ENCODE measurements at regions not wholly inside any gene's neighbourhood (a gene's known extent, or its start where the extent isn't known, plus 50 kb on each side); places are given as distances from the start of the nearest gene placed in this dataset.

DNA sequence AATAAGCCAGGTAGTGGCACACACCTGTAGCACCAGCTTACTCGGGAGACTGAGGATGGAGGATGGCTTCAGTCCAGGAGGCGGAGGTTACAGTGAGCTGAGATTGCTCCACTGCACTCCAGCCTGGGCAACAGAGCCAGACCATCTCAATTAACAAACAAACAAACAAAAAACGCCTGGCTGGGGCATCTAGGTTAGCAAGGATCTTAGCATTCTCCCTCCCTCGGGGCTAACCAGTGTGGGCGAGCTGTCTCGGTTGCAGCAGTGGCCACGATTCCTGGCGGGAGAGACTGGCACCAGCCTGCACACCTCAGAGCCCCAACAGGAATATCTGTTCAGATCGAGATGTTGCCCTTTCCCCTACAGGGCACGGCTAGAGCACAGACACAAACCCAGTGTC, 91.3 kb upstream of the KCTD7 start:
- Histone ChIP-seq H3K79me2 (replicated peaks; ENCODE audit: insufficient read depth) (no peaks in the 10 kb centered on the region), H3K4me3 (no peak overlapping the region), H3K27me3 (ENCODE audit: insufficient read depth) (no peaks in the 10 kb centered on the region), H2AFZ (no peak overlapping the region), H3K27ac (ENCODE audit: low read depth) (no peak overlapping the region), H3K4me1 (ENCODE audit: insufficient read depth) (no peaks in the 10 kb centered on the region), H3F3A (replicated peaks; ENCODE audit: low read depth) (0 out of 2 replicates have a peak, but pooled peaks cover 4% of the 10 kb centered on the region), H3K9me2 (ENCODE audit: insufficient read depth) (no peaks in the 10 kb centered on the region), H3K4me2 (no peak overlapping the region), H3K36me3 (ENCODE audit: insufficient read depth) (no peaks in the 10 kb centered on the region), H4K20me1 (replicated peaks; ENCODE audit: insufficient read depth) (no peaks in the 10 kb centered on the region)
- ATAC-seq: no peak
- DNase-seq (ENCODE audit: low spot score): no peak
- peaks cover 13% of the 10 kb centered on the region for H3K27me3 Mint-ChIP-seq (ENCODE audit: insufficient read depth, low read depth, poor library complexity)
- no peaks in the 10 kb centered on the region for H3K9me3 Mint-ChIP-seq
- H3K4me3 Mint-ChIP-seq: no peak overlapping the region
- H3K4me1 Mint-ChIP-seq: peaks cover 14% of the 10 kb centered on the region
- H3K36me3 Mint-ChIP-seq (ENCODE audit: low read depth): peaks cover 3% of the 10 kb centered on the region; the same call in 1 of the 3 replicates
- TF ChIP-seq ZNF331 (CRISPR knock-in tag; IDR thresholded peaks at IDR 0.05; ENCODE audit: low read depth): no peak
- no peak for TF ChIP-seq EZH2 (IDR thresholded peaks at IDR 0.05; ENCODE audit: low read depth, unreplicated experiment)
- TF ChIP-seq NANOG (IDR thresholded peaks at IDR 0.05; ENCODE audit: borderline replicate concordance): no peak
- no peak for TF ChIP-seq POLR2AphosphoS5 (IDR thresholded peaks at IDR 0.05; ENCODE audit: low read depth)
- TF ChIP-seq CREB1 (CRISPR knock-in tag; IDR thresholded peaks at IDR 0.05; ENCODE audit: low read depth): no peak
- TF ChIP-seq, protein P1, sequence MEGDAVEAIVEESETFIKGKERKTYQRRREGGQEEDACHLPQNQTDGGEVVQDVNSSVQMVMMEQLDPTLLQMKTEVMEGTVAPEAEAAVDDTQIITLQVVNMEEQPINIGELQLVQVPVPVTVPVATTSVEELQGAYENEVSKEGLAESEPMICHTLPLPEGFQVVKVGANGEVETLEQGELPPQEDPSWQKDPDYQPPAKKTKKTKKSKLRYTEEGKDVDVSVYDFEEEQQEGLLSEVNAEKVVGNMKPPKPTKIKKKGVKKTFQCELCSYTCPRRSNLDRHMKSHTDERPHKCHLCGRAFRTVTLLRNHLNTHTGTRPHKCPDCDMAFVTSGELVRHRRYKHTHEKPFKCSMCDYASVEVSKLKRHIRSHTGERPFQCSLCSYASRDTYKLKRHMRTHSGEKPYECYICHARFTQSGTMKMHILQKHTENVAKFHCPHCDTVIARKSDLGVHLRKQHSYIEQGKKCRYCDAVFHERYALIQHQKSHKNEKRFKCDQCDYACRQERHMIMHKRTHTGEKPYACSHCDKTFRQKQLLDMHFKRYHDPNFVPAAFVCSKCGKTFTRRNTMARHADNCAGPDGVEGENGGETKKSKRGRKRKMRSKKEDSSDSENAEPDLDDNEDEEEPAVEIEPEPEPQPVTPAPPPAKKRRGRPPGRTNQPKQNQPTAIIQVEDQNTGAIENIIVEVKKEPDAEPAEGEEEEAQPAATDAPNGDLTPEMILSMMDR (conservative IDR thresholded peaks at IDR 0.05; ENCODE audit: low read depth in 2 of 2): no peak
- TF ChIP-seq JUNB (IDR thresholded peaks at IDR 0.05; ENCODE audit: unreplicated experiment): no peak
- TF ChIP-seq ZNF114 (CRISPR knock-in tag; IDR thresholded peaks at IDR 0.05): no peak
- no peak for TF ChIP-seq STAT1 (IDR thresholded peaks at IDR 0.05; ENCODE audit: unreplicated experiment)
- TF ChIP-seq, protein P2, sequence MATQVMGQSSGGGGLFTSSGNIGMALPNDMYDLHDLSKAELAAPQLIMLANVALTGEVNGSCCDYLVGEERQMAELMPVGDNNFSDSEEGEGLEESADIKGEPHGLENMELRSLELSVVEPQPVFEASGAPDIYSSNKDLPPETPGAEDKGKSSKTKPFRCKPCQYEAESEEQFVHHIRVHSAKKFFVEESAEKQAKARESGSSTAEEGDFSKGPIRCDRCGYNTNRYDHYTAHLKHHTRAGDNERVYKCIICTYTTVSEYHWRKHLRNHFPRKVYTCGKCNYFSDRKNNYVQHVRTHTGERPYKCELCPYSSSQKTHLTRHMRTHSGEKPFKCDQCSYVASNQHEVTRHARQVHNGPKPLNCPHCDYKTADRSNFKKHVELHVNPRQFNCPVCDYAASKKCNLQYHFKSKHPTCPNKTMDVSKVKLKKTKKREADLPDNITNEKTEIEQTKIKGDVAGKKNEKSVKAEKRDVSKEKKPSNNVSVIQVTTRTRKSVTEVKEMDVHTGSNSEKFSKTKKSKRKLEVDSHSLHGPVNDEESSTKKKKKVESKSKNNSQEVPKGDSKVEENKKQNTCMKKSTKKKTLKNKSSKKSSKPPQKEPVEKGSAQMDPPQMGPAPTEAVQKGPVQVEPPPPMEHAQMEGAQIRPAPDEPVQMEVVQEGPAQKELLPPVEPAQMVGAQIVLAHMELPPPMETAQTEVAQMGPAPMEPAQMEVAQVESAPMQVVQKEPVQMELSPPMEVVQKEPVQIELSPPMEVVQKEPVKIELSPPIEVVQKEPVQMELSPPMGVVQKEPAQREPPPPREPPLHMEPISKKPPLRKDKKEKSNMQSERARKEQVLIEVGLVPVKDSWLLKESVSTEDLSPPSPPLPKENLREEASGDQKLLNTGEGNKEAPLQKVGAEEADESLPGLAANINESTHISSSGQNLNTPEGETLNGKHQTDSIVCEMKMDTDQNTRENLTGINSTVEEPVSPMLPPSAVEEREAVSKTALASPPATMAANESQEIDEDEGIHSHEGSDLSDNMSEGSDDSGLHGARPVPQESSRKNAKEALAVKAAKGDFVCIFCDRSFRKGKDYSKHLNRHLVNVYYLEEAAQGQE (IDR thresholded peaks at IDR 0.05; ENCODE audit: unreplicated experiment): no peak
- no peak for TF ChIP-seq ZNF462 (CRISPR knock-in tag; IDR thresholded peaks at IDR 0.05)
- TF ChIP-seq EZH2phosphoT487 (IDR thresholded peaks at IDR 0.05; ENCODE audit: unreplicated experiment): no peak
- H3K27ac Mint-ChIP-seq: no peak overlapping the region
